Superior temporal gyrus (tissue), 1 donor: ENCODE measurements at regions not wholly inside any gene's neighbourhood (a gene's known extent, or its start where the extent isn't known, plus 50 kb on each side); places are given as distances from the start of the nearest gene placed in this dataset.
"Not testable (repeated sequence)": the region's sequence is repeated elsewhere in the genome, so short reads cannot be mapped to it uniquely, and the experiment has no call there.

Source experiments
- DNase-seq: peaks from one replicate; pipeline ENCODE4 v3.0.0-alpha.2; 2016; ENCODE audit errors: extremely low spot score

GRCh38 chr18:4765401-4765800 is 310.3 kb upstream of the DLGAP1 start:
- DNase-seq, result no peak

- no peak for DNase-seq
Observed at GRCh38 chr18:4762330-4762729, 307.2 kb upstream of the DLGAP1 start.

- DNase-seq, result no peak
Observed at GRCh38 chr18:4758980-4759379, 303.9 kb upstream of the DLGAP1 start.

- no peak for DNase-seq
Observed at GRCh38 chr18:4755848-4756247, 300.7 kb upstream of the DLGAP1 start.

GRCh38 chr18:4753151-4753550 is 298.0 kb upstream of the DLGAP1 start:
- DNase-seq, result not testable (repeated sequence)

GRCh38 chr18:4751523-4751922 is 296.4 kb upstream of the DLGAP1 start:
- peak; percentile 53 for DNase-seq

- peak; percentile 68 for DNase-seq
Observed at GRCh38 chr18:4750393-4751346, 295.6 kb upstream of the DLGAP1 start.

- DNase-seq, result no peak
Observed at GRCh38 chr18:4748975-4749374, 293.9 kb upstream of the DLGAP1 start.

- no peak for DNase-seq
Observed at GRCh38 chr18:4734903-4735302, 279.8 kb upstream of the DLGAP1 start.

- DNase-seq, result no peak
Observed at GRCh38 chr18:4734021-4734420, 278.9 kb upstream of the DLGAP1 start.

GRCh38 chr18:4721545-4721944 is 266.4 kb upstream of the DLGAP1 start:
- DNase-seq, result no peak

- no peak for DNase-seq
Observed at GRCh38 chr18:4720518-4720917, 265.4 kb upstream of the DLGAP1 start.

GRCh38 chr18:4705894-4706293 is 250.8 kb upstream of the DLGAP1 start:
- DNase-seq, result no peak

GRCh38 chr18:4704781-4705180 is 249.7 kb upstream of the DLGAP1 start:
- no peak for DNase-seq

- no peak for DNase-seq
Observed at GRCh38 chr18:4691836-4692235, 236.7 kb upstream of the DLGAP1 start.

- not testable (repeated sequence) for DNase-seq
Observed at GRCh38 chr18:4678685-4679084, 223.6 kb upstream of the DLGAP1 start.

GRCh38 chr18:4677006-4677405 is 221.9 kb upstream of the DLGAP1 start:
- DNase-seq, result no peak

GRCh38 chr18:4672162-4672561 is 217.1 kb upstream of the DLGAP1 start:
- DNase-seq, result no peak

- no peak for DNase-seq
Observed at GRCh38 chr18:4658804-4659203, 203.7 kb upstream of the DLGAP1 start.

- DNase-seq, result no peak
Observed at GRCh38 chr18:4653418-4653817, 198.3 kb upstream of the DLGAP1 start.

GRCh38 chr18:4641771-4642368 is 186.8 kb upstream of the DLGAP1 start:
- no peak for DNase-seq

- DNase-seq, result no peak
Observed at GRCh38 chr18:4640349-4641012, 185.4 kb upstream of the DLGAP1 start.
